ENCODE measurements at regions not wholly inside any gene's neighbourhood (a gene's known extent, or its start where the extent isn't known, plus 50 kb on each side); places are given as distances from the start of the nearest gene placed in this dataset.

DNA sequence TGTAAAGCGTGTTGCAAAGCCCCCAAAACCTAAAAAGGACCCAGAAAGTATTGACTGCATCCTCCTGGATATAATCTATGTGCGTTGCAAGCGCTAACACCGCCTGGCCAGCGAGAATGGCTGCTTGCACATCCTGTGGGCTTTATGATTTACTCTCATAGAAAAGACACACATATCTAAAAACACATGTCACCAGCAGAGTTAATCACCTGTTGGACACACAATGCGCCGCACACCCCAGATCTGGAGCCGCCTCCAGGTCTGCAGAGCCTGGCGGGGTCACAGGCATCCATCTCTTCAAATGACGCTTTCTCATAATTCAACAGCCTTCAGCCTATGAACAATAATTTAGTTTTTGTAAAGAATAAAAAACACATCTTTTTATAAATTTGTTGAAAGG, 186.5 kb downstream of the RTP5 start:
- TF ChIP-seq, protein P1, sequence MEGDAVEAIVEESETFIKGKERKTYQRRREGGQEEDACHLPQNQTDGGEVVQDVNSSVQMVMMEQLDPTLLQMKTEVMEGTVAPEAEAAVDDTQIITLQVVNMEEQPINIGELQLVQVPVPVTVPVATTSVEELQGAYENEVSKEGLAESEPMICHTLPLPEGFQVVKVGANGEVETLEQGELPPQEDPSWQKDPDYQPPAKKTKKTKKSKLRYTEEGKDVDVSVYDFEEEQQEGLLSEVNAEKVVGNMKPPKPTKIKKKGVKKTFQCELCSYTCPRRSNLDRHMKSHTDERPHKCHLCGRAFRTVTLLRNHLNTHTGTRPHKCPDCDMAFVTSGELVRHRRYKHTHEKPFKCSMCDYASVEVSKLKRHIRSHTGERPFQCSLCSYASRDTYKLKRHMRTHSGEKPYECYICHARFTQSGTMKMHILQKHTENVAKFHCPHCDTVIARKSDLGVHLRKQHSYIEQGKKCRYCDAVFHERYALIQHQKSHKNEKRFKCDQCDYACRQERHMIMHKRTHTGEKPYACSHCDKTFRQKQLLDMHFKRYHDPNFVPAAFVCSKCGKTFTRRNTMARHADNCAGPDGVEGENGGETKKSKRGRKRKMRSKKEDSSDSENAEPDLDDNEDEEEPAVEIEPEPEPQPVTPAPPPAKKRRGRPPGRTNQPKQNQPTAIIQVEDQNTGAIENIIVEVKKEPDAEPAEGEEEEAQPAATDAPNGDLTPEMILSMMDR (conservative IDR thresholded peaks at IDR 0.05), result no peak
- TF ChIP-seq ZFX (IDR thresholded peaks at IDR 0.05), result no peak
